COLO829 (cell line): ENCODE measurements at regions not wholly inside any gene's neighbourhood (a gene's known extent, or its start where the extent isn't known, plus 50 kb on each side); places are given as distances from the start of the nearest gene placed in this dataset.
"Not testable (repeated sequence)": the region's sequence is repeated elsewhere in the genome, so short reads cannot be mapped to it uniquely, and the experiment has no call there.

Experiments used
- DNase-seq: peaks from one replicate; pipeline ENCODE4 v3.0.0; 2012; ENCODE audit warnings: low spot score

GRCh38 chrX:122196343-122196742 lies 987.7 kb upstream of the GRIA3 start:
- no peak for DNase-seq

- no peak for DNase-seq
These were observed 980.7 kb upstream of the GRIA3 start for GRCh38 chrX:122203399-122203798.

GRCh38 chrX:122218666-122219065 lies 965.4 kb upstream of the GRIA3 start:
- no peak for DNase-seq

GRCh38 chrX:122219226-122219625 lies 964.9 kb upstream of the GRIA3 start:
- DNase-seq, result no peak

- DNase-seq, result no peak
These were observed 964.3 kb upstream of the GRIA3 start for GRCh38 chrX:122219735-122220134.

GRCh38 chrX:122220644-122221373 lies 963.3 kb upstream of the GRIA3 start:
- no peak for DNase-seq

- not testable (repeated sequence) for DNase-seq
These were observed 962.3 kb upstream of the GRIA3 start for GRCh38 chrX:122221810-122222209.

- not testable (repeated sequence) for DNase-seq
These were observed 959.9 kb upstream of the GRIA3 start for GRCh38 chrX:122224137-122224536.

- no peak for DNase-seq
These were observed 945.3 kb upstream of the GRIA3 start for GRCh38 chrX:122238801-122239200.

- DNase-seq, result no peak
These were observed 942.1 kb upstream of the GRIA3 start for GRCh38 chrX:122241959-122242358.

- DNase-seq, result no peak
These were observed 940.0 kb upstream of the GRIA3 start for GRCh38 chrX:122244080-122244479.

GRCh38 chrX:122245175-122245574 lies 938.9 kb upstream of the GRIA3 start:
- no peak for DNase-seq

GRCh38 chrX:122245943-122246342 lies 938.1 kb upstream of the GRIA3 start:
- DNase-seq, result no peak

GRCh38 chrX:122246937-122247336 lies 937.1 kb upstream of the GRIA3 start:
- DNase-seq, result no peak

- DNase-seq, result no peak
These were observed 935.4 kb upstream of the GRIA3 start for GRCh38 chrX:122248681-122249080.

- DNase-seq, result no peak
These were observed 931.6 kb upstream of the GRIA3 start for GRCh38 chrX:122252454-122252853.

GRCh38 chrX:122268353-122268752 lies 915.7 kb upstream of the GRIA3 start:
- no peak for DNase-seq

GRCh38 chrX:122269243-122269781 lies 914.8 kb upstream of the GRIA3 start:
- DNase-seq, result no peak

- no peak for DNase-seq
These were observed 913.1 kb upstream of the GRIA3 start for GRCh38 chrX:122270809-122271494.

GRCh38 chrX:122272011-122272410 lies 912.1 kb upstream of the GRIA3 start:
- DNase-seq, result no peak

- no peak for DNase-seq
These were observed 904.3 kb upstream of the GRIA3 start for GRCh38 chrX:122279746-122280145.

- not testable (repeated sequence) for DNase-seq
These were observed 884.3 kb upstream of the GRIA3 start for GRCh38 chrX:122299822-122300221.

- no peak for DNase-seq
These were observed 882.6 kb upstream of the GRIA3 start for GRCh38 chrX:122301491-122301890.
